ENCODE measurements at regions not wholly inside any gene's neighbourhood (a gene's known extent, or its start where the extent isn't known, plus 50 kb on each side); places are given as distances from the start of the nearest gene placed in this dataset.

DNA sequence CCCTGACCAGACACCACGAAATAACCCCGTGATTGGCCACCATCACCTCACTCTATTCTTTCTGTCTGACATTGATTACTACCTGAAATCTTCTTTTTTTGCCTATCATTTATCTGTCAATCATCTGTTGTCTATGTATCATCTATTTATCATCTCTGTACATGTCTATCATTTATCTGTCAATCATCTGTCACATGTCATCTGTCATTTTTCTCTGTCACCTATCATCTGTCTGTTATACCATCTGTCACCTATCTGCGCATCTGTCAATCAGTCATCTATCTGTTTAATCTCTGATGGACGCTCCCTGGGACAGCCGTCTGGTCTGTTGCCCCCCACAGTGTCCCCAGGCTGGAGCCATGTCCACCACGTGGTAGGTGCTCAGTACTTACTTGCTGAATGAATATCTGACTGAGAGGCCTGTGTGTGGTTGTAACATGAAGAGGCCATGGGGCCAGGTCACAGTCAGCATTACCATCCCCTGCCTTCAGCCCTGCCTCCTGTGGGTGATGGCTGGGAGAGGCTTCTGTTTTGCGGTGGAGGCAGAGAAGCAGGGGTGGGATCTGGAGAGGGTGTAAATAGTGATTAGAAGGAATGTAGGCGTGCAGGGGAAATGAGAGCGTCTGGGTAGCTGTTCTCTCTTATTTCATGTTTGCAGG lies 302.7 kb downstream of the QKI start:
- no peak for DNase-seq
- Histone ChIP-seq H2AFZ (ENCODE audit: low read length) (no peak overlapping the region), H2BK20ac (ENCODE audit: low read depth, low read length, poor library complexity, severe bottlenecking) (no peak overlapping the region), H2BK120ac (ENCODE audit: low read depth, low read length, poor library complexity, severe bottlenecking) (no peak overlapping the region), H4K91ac (ENCODE audit: insufficient read length, low read depth, low read length) (no peak overlapping the region), H2BK5ac (ENCODE audit: insufficient read length, low read length) (no peak overlapping the region), H3K79me1 (ENCODE audit: insufficient read depth, low read depth, low read length, poor library complexity, severe bottlenecking) (no peaks in the 10 kb centered on the region), H3K56ac (ENCODE audit: insufficient read length, low read depth, low read length) (no peak overlapping the region), H4K20me1 (ENCODE audit: control insufficient read depth, insufficient read depth, insufficient read length) (no peaks in the 10 kb centered on the region), H2BK12ac (ENCODE audit: insufficient read length, low read depth, low read length) (no peak overlapping the region), H3K9me3 (ENCODE audit: control insufficient read depth, low read depth, low read length) (no peaks in the 10 kb centered on the region), H4K5ac (ENCODE audit: insufficient read length, low read depth, low read length) (no peak overlapping the region), H2AK5ac (ENCODE audit: insufficient read length, low read length) (no peak overlapping the region), H4K8ac (replicated peaks; ENCODE audit: insufficient read length, low read depth, low read length) (no peak overlapping the region), H3T11ph (ENCODE audit: low read length) (no peak overlapping the region), H3K4me2 (ENCODE audit: insufficient read depth, insufficient read length, low read length) (no peak overlapping the region), H3K23ac (ENCODE audit: insufficient read length, low read depth, low read length) (no peak overlapping the region), H3K23me2 (ENCODE audit: insufficient read length, low read depth, low read length, poor library complexity, severe bottlenecking) (no peaks in the 10 kb centered on the region), H3K4ac (ENCODE audit: low read depth, low read length) (no peak overlapping the region), H2BK15ac (ENCODE audit: low read depth, low read length) (no peak overlapping the region), H3K79me2 (ENCODE audit: insufficient read depth, low read length) (no peaks in the 10 kb centered on the region), H3K4me1 (ENCODE audit: insufficient read depth, low read length) (no peaks in the 10 kb centered on the region), H3K27me3 (ENCODE audit: insufficient read depth, low read length) (no peaks in the 10 kb centered on the region), H3K18ac (ENCODE audit: insufficient read length, low read depth, low read length) (no peak overlapping the region), H3K14ac (ENCODE audit: insufficient read depth, low read length) (no peak overlapping the region), H3K9ac (ENCODE audit: extremely low read depth, insufficient read length, low read length) (no peak overlapping the region), H3K27ac (ENCODE audit: insufficient read length, low read depth, low read length) (no peak overlapping the region)
- TF ChIP-seq, protein P1, sequence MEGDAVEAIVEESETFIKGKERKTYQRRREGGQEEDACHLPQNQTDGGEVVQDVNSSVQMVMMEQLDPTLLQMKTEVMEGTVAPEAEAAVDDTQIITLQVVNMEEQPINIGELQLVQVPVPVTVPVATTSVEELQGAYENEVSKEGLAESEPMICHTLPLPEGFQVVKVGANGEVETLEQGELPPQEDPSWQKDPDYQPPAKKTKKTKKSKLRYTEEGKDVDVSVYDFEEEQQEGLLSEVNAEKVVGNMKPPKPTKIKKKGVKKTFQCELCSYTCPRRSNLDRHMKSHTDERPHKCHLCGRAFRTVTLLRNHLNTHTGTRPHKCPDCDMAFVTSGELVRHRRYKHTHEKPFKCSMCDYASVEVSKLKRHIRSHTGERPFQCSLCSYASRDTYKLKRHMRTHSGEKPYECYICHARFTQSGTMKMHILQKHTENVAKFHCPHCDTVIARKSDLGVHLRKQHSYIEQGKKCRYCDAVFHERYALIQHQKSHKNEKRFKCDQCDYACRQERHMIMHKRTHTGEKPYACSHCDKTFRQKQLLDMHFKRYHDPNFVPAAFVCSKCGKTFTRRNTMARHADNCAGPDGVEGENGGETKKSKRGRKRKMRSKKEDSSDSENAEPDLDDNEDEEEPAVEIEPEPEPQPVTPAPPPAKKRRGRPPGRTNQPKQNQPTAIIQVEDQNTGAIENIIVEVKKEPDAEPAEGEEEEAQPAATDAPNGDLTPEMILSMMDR (conservative IDR thresholded peaks at IDR 0.05): no peak
- no peaks in the 10 kb centered on the region for H3K36me3 Mint-ChIP-seq (ENCODE audit: insufficient read depth in 1 of 3, low read depth in 3 of 3)
- WGBS (ENCODE audit: extremely low coverage, insufficient read length, low lambda C conversion rate): no CpG with 5 or more reads among the region's 9 CpGs
- H3K9me3 Mint-ChIP-seq: no peaks in the 10 kb centered on the region
- H3K27me3 Mint-ChIP-seq (ENCODE audit: low read depth): no peaks in the 10 kb centered on the region
- peaks cover 0 to 3% of the 10 kb centered on the region in 2 experiments; a peak in 1 of 4 replicates for H3K4me1 Mint-ChIP-seq
- no peak overlapping the region for H3K4me3 Mint-ChIP-seq
- peak overlapping the region in 1 of 3 experiments; percentile 89; a peak in 2 of 7 replicates for H3K27ac Mint-ChIP-seq

All from H9 (cell line).